ENCODE measurements at regions not wholly inside any gene's neighbourhood (a gene's known extent, or its start where the extent isn't known, plus 50 kb on each side); places are given as distances from the start of the nearest gene placed in this dataset.

DNA sequence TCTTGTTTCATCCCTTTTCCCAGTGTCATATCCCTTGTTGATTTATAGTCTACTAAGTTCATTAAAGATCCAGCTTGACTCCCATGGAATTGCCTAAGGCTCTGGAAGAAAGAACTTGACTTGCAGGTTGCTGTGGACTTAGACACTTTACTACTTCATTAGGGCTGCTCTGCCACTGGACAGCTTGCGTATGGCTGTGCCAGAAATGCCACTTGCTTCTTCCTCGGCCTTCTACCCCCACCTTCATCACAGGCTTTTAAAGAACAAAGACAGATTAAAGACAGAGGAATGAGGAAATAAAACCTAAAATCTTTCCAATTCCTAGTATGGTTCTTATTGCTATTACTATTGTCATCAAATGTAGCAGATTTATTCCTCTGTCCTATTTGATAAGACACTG, 591.7 kb downstream of the BCL11A start:
- no peak for FAIRE-seq
- DNase-seq (ENCODE audit: insufficient read length, low spot score): no peak
- TF ChIP-seq, protein P1, sequence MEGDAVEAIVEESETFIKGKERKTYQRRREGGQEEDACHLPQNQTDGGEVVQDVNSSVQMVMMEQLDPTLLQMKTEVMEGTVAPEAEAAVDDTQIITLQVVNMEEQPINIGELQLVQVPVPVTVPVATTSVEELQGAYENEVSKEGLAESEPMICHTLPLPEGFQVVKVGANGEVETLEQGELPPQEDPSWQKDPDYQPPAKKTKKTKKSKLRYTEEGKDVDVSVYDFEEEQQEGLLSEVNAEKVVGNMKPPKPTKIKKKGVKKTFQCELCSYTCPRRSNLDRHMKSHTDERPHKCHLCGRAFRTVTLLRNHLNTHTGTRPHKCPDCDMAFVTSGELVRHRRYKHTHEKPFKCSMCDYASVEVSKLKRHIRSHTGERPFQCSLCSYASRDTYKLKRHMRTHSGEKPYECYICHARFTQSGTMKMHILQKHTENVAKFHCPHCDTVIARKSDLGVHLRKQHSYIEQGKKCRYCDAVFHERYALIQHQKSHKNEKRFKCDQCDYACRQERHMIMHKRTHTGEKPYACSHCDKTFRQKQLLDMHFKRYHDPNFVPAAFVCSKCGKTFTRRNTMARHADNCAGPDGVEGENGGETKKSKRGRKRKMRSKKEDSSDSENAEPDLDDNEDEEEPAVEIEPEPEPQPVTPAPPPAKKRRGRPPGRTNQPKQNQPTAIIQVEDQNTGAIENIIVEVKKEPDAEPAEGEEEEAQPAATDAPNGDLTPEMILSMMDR (IDR thresholded peaks at IDR 0.05; ENCODE audit: insufficient read depth, missing control alignments): no peak

DNA sequence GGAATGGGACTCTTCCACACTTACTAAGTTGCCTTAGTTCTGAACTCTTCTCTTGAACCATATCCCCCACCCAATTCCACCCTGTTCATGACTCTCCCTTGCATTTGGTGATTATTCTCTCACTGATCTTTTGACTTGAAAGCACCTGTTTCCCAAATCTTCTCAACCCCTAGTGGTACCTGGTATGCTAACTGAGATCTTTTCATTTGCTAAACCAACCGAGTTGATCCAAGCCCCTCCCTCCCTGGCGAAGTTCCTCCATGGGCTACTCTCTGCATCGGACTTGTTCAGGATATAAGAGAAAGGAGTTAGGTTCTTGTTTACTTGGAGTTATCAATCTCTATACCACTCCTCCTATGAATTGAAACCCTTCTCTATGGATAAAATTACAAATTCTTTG, 593.5 kb downstream of the BCL11A start:
- FAIRE-seq (no peak), DNase-seq (ENCODE audit: insufficient read length, low spot score) (no peak)
- TF ChIP-seq, protein P1 (IDR thresholded peaks at IDR 0.05; ENCODE audit: insufficient read depth, missing control alignments): no peak

DNA sequence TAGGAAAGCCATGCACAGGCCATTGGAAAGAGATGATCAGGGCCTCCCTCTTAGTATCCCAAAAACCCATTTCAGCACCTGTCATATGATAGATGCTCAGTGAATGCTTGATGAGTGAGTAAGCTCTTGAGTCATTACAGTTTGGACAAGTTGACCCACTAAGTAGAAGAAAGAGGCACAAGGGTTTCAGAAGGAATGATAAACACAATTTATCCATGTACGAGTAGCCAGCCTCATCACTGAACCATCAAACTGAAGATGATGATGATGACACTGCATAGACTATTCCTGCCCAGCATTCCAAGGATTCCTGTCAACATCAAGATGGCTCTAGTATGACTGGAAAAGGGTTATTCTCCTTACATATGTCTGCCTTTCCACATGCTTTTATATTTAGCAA, 596.0 kb downstream of the BCL11A start:
- TF ChIP-seq, protein P1 (IDR thresholded peaks at IDR 0.05; ENCODE audit: insufficient read depth, missing control alignments): no peak
- no peak for DNase-seq (ENCODE audit: insufficient read length, low spot score)
- no peak for FAIRE-seq

DNA sequence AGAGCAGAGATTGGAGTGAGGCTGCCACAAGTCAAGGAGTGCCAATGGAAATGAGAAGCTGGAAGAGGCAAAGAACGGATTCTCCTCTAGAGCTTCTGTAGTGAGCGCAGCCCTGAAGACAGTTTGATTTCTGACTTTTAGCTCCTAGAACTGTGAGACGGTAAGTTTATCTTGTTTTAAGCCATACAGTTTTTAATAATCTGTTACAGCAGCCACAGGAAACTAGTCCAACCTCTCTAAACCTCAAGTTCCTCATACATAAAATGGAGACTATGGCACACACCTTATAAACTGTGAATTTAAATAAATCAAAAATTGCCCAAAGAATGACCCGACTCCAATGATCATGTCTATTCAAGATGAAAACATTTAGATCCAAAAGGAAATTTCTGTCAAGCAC, 596.5 kb downstream of the BCL11A start:
- TF ChIP-seq, protein P1 (IDR thresholded peaks at IDR 0.05; ENCODE audit: insufficient read depth, missing control alignments): no peak
- no peak for DNase-seq (ENCODE audit: insufficient read length, low spot score)
- no peak for FAIRE-seq

DNA sequence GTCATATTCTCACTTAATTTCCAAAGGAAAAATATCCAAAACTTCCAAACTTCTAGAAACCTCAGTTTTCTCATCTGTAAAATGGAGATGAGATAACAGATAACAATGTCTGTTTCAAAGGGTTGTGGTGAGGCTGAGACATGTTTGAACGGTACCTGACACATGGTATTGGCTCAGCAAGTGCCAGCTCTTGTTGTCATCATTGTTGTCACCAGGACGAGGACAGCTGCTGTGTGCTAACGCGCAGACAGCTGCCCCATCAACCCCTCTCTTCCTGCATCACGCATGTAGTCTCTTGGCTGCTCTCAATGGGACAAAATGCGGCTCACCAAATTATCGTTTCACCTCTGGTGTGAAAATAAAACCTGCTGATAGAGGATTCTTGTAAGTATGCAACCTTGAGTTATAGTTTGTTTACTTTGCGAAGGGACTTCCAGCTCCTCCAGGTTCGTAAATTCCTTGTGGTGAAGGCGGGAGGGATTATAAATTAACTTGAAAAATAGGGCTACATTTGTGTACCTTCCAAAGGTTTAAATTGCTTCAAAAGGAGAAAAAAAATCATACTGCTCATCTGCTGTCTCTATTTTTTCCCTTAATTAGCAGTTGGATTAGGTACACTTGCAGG, 605.4 kb downstream of the BCL11A start:
- no peak for FAIRE-seq
- TF ChIP-seq, protein P1 (IDR thresholded peaks at IDR 0.05; ENCODE audit: insufficient read depth, missing control alignments): no peak
- no peak for DNase-seq (ENCODE audit: insufficient read length, low spot score)

DNA sequence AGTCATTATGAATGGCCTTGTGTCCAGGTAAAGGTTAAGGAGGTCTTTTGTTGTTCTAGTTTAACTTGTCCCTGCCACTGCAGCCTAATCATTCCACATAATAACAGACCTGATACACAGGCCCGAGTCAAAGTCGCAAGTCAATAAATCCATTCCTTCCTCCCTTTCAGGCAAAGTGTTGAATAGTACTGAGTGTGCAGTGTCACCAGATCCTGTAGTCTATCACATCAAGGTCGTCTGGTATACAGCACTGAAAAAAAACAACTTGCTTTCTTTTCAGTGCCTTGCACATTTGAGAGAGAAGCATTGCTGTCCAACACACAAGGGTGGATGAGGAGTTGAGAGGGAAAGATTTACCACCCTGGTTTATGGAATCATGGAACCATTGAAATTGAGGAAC, 606.2 kb downstream of the BCL11A start:
- DNase-seq (ENCODE audit: insufficient read length, low spot score) (no peak), FAIRE-seq (no peak)
- TF ChIP-seq, protein P1 (IDR thresholded peaks at IDR 0.05; ENCODE audit: insufficient read depth, missing control alignments): no peak

DNA sequence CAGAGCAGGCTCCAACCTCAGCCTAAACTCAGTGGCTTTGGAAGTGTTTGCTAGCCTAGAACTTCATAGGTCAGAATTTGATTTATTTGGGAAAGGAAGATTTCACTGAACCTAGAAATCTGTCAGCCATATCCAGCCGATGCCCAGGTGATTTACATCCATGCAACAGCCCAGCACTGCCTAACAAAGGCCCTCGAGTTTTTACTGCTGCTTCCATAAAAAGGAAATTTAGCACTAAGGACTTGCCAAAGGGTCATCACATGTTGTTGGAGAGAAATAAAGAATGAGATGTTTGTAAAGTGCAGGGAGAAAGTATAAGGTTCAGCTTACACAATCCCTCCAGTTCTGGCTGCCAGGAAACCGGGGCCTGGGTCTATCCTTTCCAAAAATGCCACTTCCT, 614.2 kb downstream of the BCL11A start:
- no peak for DNase-seq (ENCODE audit: insufficient read length, low spot score)
- TF ChIP-seq, protein P1 (IDR thresholded peaks at IDR 0.05; ENCODE audit: insufficient read depth, missing control alignments): no peak
- no peak for FAIRE-seq
